GM12878 (cell line): ENCODE measurements at regions not wholly inside any gene's neighbourhood (a gene's known extent, or its start where the extent isn't known, plus 50 kb on each side); places are given as distances from the start of the nearest gene placed in this dataset.

ENCODE experiments used
- ATAC-seq: fragments of 200-7000 bp; cut with Tn5 transposase; 3 replicates; pipeline ENCODE4 v1.9.1; 2020; ENCODE audit warnings: mild to moderate bottlenecking, moderate library complexity
- BruUV-seq: library from RNA; stranded (reverse); fragments of 400-500 nt; replicated peaks from 2 replicates; lab custom pipeline; 2021; lab: Mats Ljungman, UMichigan
- CTCF ChIA-PET: fragments of 300-600 bp; sonication (Branson Sonifier 250); formaldehyde crosslinking; extraction: SDS; loops from one replicate; lab custom pipeline; 2021; ENCODE audit warnings: inconsistent platforms; lab: Yijun Ruan, JAX
- POLR2A ChIA-PET: fragments of 350-600 bp; formaldehyde crosslinking; extraction: SDS; loops from one replicate; lab custom pipeline; 2021; ENCODE audit warnings: inconsistent platforms; lab: Charles Lee
- RAD21 ChIA-PET: fragments of 300-600 bp; sonication (Branson Sonifier 250); formaldehyde crosslinking; loops from one replicate; lab custom pipeline; 2023; ENCODE audit warnings: antibody characterized with exemption; ENCODE audit not compliant: unreplicated experiment; lab: Charles Lee
- SMC1A ChIA-PET: fragments of 300-600 bp; sonication (Branson Sonifier 250); formaldehyde crosslinking; loops from one replicate; lab custom pipeline; 2023; ENCODE audit not compliant: unreplicated experiment, uncharacterized antibody; lab: Charles Lee
- DNase-seq: peaks from one replicate; pipeline ENCODE4 v3.0.0-alpha.2; 2011; ENCODE audit warnings: low read depth, low spot score
- FAIRE-seq: peaks from 3 replicates; lab custom pipeline; 2011; peaks lifted over from hg19 to GRCh38; lab: Jason Lieb, UNC
- H2AFZ ChIP-seq: 2 replicates; pipeline ENCODE4 v1.6.0; 2011; ENCODE audit warnings: low read depth, low read length, control low read depth; ENCODE audit not compliant: control insufficient read depth
- H3K27ac ChIP-seq: 2 replicates; pipeline ENCODE4 v1.5.1; 2011; ENCODE audit warnings: control low read depth; ENCODE audit not compliant: control insufficient read depth, insufficient read depth
- H3K27me3 ChIP-seq, 2 experiments: replicated peaks in 1 of 2; 2 replicates each; pipeline versions ENCODE4 v1.6.0 to v1.6.1; 2011; ENCODE audit warnings: low read length in 1 of 2; ENCODE audit not compliant: control insufficient read depth in 2 of 2, insufficient read depth in 2 of 2
- H3K36me3 ChIP-seq, 2 experiments: 2 replicates each; pipeline ENCODE4 v1.5.1; 2011; ENCODE audit warnings: low read length in 1 of 2; ENCODE audit not compliant: control insufficient read depth in 2 of 2, insufficient read depth in 2 of 2
- H3K4me1 ChIP-seq: 2 replicates; pipeline ENCODE4 v1.6.1; 2011; ENCODE audit warnings: mild to moderate bottlenecking, low read length, moderate library complexity, mixed read lengths; ENCODE audit not compliant: control insufficient read depth, insufficient read depth
- H3K4me2 ChIP-seq: 2 replicates; pipeline ENCODE4 v1.6.0; 2011; ENCODE audit warnings: control low read depth; ENCODE audit not compliant: control insufficient read depth, insufficient read depth
- H3K4me3 ChIP-seq: fragments of 200-600 bp; sonication (generic); 2 replicates; pipeline ENCODE4 v1.5.1; 2016
- H3K79me2 ChIP-seq: 2 replicates; pipeline ENCODE4 v1.6.0; 2011; ENCODE audit warnings: low read length; ENCODE audit not compliant: control insufficient read depth, insufficient read depth
- H3K9ac ChIP-seq: 2 replicates; pipeline ENCODE4 v1.8.0; 2011; ENCODE audit warnings: low read length, control low read depth, mixed read lengths; ENCODE audit not compliant: control insufficient read depth, insufficient read depth
- H3K9me3 ChIP-seq: replicated peaks from 3 replicates; pipeline ENCODE4 v1.5.1; 2011; ENCODE audit warnings: mild to moderate bottlenecking, low read length; ENCODE audit not compliant: control insufficient read depth, insufficient read depth
- H4K20me1 ChIP-seq: 2 replicates; pipeline ENCODE4 v1.6.0; 2011; ENCODE audit not compliant: control insufficient read depth, insufficient read depth
- HDGF ChIP-seq: fragments of 450-650 bp; IDR thresholded peaks from 2 replicates; pipeline ENCODE4 v1.6.1; 2016; ENCODE audit warnings: antibody characterized with exemption
- HSF1 ChIP-seq: fragments of 150-350 bp; IDR thresholded peaks from 2 replicates; pipeline ENCODE4 v1.6.1; 2014; ENCODE audit warnings: mild to moderate bottlenecking, low read depth, low read length
- MTA2 ChIP-seq: fragments of 450-650 bp; IDR thresholded peaks from 2 replicates; pipeline ENCODE4 v1.6.1; 2016; ENCODE audit warnings: low read depth, mild to moderate bottlenecking, moderate library complexity
- NFIC ChIP-seq: IDR thresholded peaks from 2 replicates; pipeline ENCODE4 v1.6.1; 2012; ENCODE audit warnings: low read depth, mild to moderate bottlenecking, inconsistent platforms, low read length, moderate library complexity
- PAX8 ChIP-seq: fragments of 450-650 bp; IDR thresholded peaks from 2 replicates; pipeline ENCODE4 v1.6.1; 2017; ENCODE audit warnings: mild to moderate bottlenecking, moderate library complexity
- RAD21 ChIP-seq: IDR thresholded peaks from 2 replicates; pipeline ENCODE4 v1.6.1; 2011; ENCODE audit warnings: mild to moderate bottlenecking, low read depth, low read length, moderate library complexity; ENCODE audit not compliant: insufficient read depth
- ZBTB11 ChIP-seq: fragments of 450-650 bp; formaldehyde crosslinking; IDR thresholded peaks from 2 replicates; pipeline ENCODE4 v1.5.0; 2022; ENCODE audit warnings: mild to moderate bottlenecking, missing genetic modification characterization
- WGBS: methylation state at CpG from one replicate; pipeline ENCODE4 v1.1.6; 2016; ENCODE audit warnings: low lambda C conversion rate; ENCODE audit not compliant: insufficient replicate concordance, insufficient coverage; ENCODE audit errors: missing lambda C conversion rate; 5-methylcytosine and 5-hydroxymethylcytosine counted together
- in situ Hi-C: fragments of 300-500 bp; cut with MboI; formaldehyde crosslinking; loops from 9 replicates; pipeline ENCODE4 v1.14.3; 2018; ENCODE audit warnings: mixed read lengths
- intact Hi-C: fragments of 100-400 bp; cut with micrococcal nuclease; formaldehyde crosslinking; loops from one replicate; pipeline ENCODE4 v1.14.2; 2022; ENCODE audit not compliant: unreplicated experiment

DNA sequence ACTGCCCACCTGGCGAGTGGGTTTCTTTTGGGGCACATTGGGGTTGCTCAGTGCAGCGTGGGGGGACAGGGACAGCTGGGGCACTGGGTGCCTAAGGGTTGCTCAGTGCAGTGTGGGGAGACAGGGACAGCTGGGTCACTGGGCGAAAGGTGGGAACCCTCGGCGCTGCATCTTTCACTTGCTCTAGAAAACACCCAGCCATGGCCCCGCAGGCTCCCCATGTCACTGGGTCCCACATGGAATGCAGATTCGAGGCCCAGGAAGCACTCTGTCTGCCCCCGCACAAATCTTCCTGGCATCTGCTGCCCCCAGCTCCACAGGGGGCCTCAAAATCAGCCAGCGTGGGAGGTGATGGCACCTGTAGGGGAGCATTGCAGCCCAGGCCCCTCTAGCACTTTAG, 229.3 kb downstream of the BRD1 start:
- Histone ChIP-seq H3K9ac (no peak overlapping the region), H3K27ac (no peak overlapping the region), H2AFZ (no peak overlapping the region), H3K79me2 (no peaks in the 10 kb centered on the region), H3K4me3 (no peak overlapping the region), H3K9me3 (no peaks in the 10 kb centered on the region; the same call in 2 of the 3 replicates), H3K27me3 (no peaks in the 10 kb centered on the region), H4K20me1 (no peaks in the 10 kb centered on the region), H3K4me2 (no peak overlapping the region), H3K36me3 (peaks cover 2 to 3% of the 10 kb centered on the region in 2 experiments; a peak in 2 of 4 replicates), H3K4me1 (no peaks in the 10 kb centered on the region)
- BruUV-seq = no TSS peak
- ChIA-PET CTCF (no interaction called here), SMC1A (no interaction called here), POLR2A (no interaction called here), RAD21 (no interaction called here)
- FAIRE-seq (no peak), ATAC-seq (no peak), DNase-seq (no peak)
- intact Hi-C loops = no loop called here
- 85% methylated on average over 9 of the region's 9 CpGs for WGBS
- TF ChIP-seq MTA2 = no peak
- in situ Hi-C loops = no loop called here

- Histone ChIP-seq H3K27ac (no peak overlapping the region), H4K20me1 (no peaks in the 10 kb centered on the region), H3K4me2 (no peak overlapping the region), H3K4me1 (no peaks in the 10 kb centered on the region), H2AFZ (no peak overlapping the region), H3K4me3 (no peak overlapping the region), H3K36me3 (peaks cover 2 to 3% of the 10 kb centered on the region in 2 experiments; a peak in 2 of 4 replicates), H3K79me2 (no peaks in the 10 kb centered on the region), H3K27me3 (no peaks in the 10 kb centered on the region), H3K9ac (no peak overlapping the region), H3K9me3 (no peaks in the 10 kb centered on the region; the same call in 2 of the 3 replicates)
- RAD21 ChIA-PET = no interaction called here
- SMC1A ChIA-PET = no interaction called here
- in situ Hi-C loops = no loop called here
- POLR2A ChIA-PET = no interaction called here
- BruUV-seq = no TSS peak
- DNase-seq (no peak), FAIRE-seq (no peak), ATAC-seq (no peak)
- intact Hi-C loops = no loop called here
- TF ChIP-seq ZBTB11 (CRISPR knock-in tag) (no peak), HSF1 (no peak), RAD21 (no peak), NFIC (no peak), HDGF (no peak), PAX8 (no peak)
- 53% methylated on average over 2 of the region's 2 CpGs for WGBS
- CTCF ChIA-PET = no interaction called here
These were observed 230.1 kb downstream of the BRD1 start for GRCh38 chr22:49597428-49598039.
